KMS-11 (cell line): ENCODE measurements at regions not wholly inside any gene's neighbourhood (a gene's known extent, or its start where the extent isn't known, plus 50 kb on each side); places are given as distances from the start of the nearest gene placed in this dataset.

Experiments used
- H2AFZ ChIP-seq: fragments of 200-600 bp; sonication (generic); 2 replicates; pipeline ENCODE4 v1.6.1; 2016; ENCODE audit warnings: antibody characterized with exemption, mixed run types, low read depth
- H3K27ac ChIP-seq: fragments of 200-600 bp; sonication (generic); 2 replicates; pipeline ENCODE4 v1.6.1; 2016; ENCODE audit warnings: mild to moderate bottlenecking, mixed run types
- H3K27me3 ChIP-seq: fragments of 200-600 bp; sonication (generic); 2 replicates; pipeline ENCODE4 v1.6.1; 2017; ENCODE audit warnings: mild to moderate bottlenecking, low read depth, mixed run types, moderate library complexity; ENCODE audit not compliant: insufficient read depth
- H3K36me3 ChIP-seq: fragments of 200-600 bp; sonication (generic); 2 replicates; pipeline ENCODE4 v1.6.1; 2017; ENCODE audit warnings: mild to moderate bottlenecking, mixed run types; ENCODE audit not compliant: insufficient read depth
- H3K4me1 ChIP-seq: fragments of 200-600 bp; sonication (generic); 2 replicates; pipeline ENCODE4 v1.6.1; 2016; ENCODE audit warnings: mild to moderate bottlenecking, low read depth, mixed run types; ENCODE audit not compliant: poor library complexity, severe bottlenecking
- H3K4me2 ChIP-seq: fragments of 200-600 bp; sonication (generic); 2 replicates; pipeline ENCODE4 v1.7.0; 2016; ENCODE audit warnings: mild to moderate bottlenecking, mixed run types
- H3K4me3 ChIP-seq: fragments of 200-600 bp; sonication (generic); IDR thresholded peaks from 2 replicates; pipeline ENCODE4 v1.6.1; 2017; ENCODE audit warnings: low read depth, low read length, mixed read lengths; ENCODE audit not compliant: insufficient read depth
- H3K79me2 ChIP-seq: fragments of 200-600 bp; sonication (generic); 2 replicates; pipeline ENCODE4 v1.6.1; 2016; ENCODE audit warnings: low read depth, mixed run types; ENCODE audit not compliant: insufficient read depth
- H3K9ac ChIP-seq: fragments of 200-600 bp; sonication (generic); 2 replicates; pipeline ENCODE4 v1.6.1; 2016; ENCODE audit warnings: mild to moderate bottlenecking, mixed run types
- H4K20me1 ChIP-seq: fragments of 200-600 bp; sonication (generic); 2 replicates; pipeline ENCODE4 v1.6.1; 2016; ENCODE audit warnings: mild to moderate bottlenecking, mixed run types; ENCODE audit not compliant: insufficient read depth
- TF ChIP-seq, protein P1 (sequence below): fragments of 200-600 bp; sonication (generic); conservative IDR thresholded peaks from 2 replicates; pipeline ENCODE4 v1.6.1; 2017; ENCODE audit warnings: low read depth, mild to moderate bottlenecking, antibody characterized with exemption, low read length, moderate library complexity, mixed read lengths

DNA sequence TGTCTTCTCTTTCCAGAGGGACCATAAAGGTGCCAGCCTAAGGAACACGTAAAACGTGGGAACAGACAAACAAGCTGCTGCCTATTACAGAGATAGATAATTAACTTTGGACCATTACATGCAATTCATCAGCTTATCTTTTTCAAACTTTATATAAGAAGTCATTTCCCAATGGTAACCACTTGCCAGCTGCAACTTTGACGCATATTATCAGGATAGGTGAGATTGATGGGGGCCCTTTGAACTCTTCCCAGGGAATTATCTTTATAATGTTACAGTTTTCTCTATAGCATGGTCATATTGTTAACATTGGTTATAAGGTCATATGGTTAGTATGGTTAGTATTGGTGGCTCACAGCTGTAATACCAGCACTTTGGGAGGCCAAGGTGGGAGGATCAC, 94.1 kb upstream of the BMP2K start:
- H2AFZ ChIP-seq, result no peak overlapping the region
- H3K79me2 ChIP-seq, result no peaks in the 10 kb centered on the region
- TF ChIP-seq, protein P1, sequence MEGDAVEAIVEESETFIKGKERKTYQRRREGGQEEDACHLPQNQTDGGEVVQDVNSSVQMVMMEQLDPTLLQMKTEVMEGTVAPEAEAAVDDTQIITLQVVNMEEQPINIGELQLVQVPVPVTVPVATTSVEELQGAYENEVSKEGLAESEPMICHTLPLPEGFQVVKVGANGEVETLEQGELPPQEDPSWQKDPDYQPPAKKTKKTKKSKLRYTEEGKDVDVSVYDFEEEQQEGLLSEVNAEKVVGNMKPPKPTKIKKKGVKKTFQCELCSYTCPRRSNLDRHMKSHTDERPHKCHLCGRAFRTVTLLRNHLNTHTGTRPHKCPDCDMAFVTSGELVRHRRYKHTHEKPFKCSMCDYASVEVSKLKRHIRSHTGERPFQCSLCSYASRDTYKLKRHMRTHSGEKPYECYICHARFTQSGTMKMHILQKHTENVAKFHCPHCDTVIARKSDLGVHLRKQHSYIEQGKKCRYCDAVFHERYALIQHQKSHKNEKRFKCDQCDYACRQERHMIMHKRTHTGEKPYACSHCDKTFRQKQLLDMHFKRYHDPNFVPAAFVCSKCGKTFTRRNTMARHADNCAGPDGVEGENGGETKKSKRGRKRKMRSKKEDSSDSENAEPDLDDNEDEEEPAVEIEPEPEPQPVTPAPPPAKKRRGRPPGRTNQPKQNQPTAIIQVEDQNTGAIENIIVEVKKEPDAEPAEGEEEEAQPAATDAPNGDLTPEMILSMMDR, result no peak
- no peak overlapping the region for H3K27ac ChIP-seq
- no peak overlapping the region for H3K9ac ChIP-seq
- no peaks in the 10 kb centered on the region for H3K36me3 ChIP-seq
- H3K4me3 ChIP-seq, result no peak overlapping the region
- no peak overlapping the region for H3K4me2 ChIP-seq
- H3K4me1 ChIP-seq, result peaks cover 11% of the 10 kb centered on the region
- H4K20me1 ChIP-seq, result no peaks in the 10 kb centered on the region
- no peaks in the 10 kb centered on the region for H3K27me3 ChIP-seq

DNA sequence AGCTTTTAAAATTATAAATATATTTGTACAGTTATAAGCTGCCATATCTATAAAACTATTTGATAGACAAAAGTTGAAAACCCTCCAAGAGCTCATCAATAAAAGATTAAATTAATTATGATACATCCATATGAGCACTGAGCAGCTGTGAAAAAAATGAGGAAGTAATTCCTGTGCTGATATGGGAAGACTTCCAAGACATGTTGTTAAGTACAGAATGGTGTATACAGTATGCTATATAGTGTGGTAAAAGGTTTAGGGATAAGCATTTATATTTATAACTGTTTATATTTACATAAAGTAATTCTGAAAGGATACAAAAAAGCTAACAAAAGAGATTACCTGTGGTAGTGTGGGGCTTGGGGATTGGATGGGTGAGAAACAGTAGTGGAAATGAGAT, 92.8 kb upstream of the BMP2K start:
- Histone ChIP-seq H3K9ac (no peak overlapping the region), H3K27me3 (no peaks in the 10 kb centered on the region), H3K4me3 (no peak overlapping the region), H3K27ac (no peak overlapping the region), H3K79me2 (no peaks in the 10 kb centered on the region), H3K36me3 (no peaks in the 10 kb centered on the region), H3K4me1 (peaks cover 15% of the 10 kb centered on the region), H3K4me2 (no peak overlapping the region), H4K20me1 (no peaks in the 10 kb centered on the region), H2AFZ (no peak overlapping the region)
- TF ChIP-seq, protein P1, result no peak

DNA sequence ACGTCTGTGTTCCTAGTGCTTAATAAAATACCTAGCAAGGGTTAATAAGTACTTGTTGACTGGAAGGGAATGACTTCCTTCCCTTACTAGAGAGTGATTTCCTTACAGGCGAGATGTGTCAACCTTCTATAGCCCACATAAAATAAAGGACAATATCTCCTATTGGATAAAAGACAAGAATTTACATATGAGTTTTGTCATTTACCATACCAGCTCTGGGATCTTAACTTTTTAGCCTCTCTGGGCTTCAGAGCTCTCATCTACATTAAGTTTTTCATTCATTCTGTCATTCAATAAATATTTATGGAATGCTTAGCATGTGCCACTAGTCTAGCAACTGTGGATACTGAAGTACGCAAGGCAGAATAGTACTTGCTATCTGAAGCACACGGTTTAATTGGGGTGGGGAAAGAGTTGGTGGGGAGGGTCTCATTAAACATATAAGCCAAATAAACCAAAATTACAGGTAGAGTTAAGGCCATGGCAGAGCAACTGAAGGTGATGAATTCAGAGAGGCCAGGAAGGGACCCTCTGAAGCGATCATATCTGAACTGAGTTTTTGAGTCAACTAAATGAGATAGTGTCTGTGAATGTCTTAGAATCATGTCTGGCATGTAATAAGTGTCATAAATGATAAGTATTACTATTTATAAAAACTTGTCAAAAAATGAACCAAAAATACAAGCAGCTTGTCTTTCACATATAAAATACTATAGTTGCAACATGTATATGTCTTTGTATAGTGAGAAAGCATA, 91.6 kb upstream of the BMP2K start:
- Histone ChIP-seq H4K20me1 (no peaks in the 10 kb centered on the region), H2AFZ (no peak overlapping the region), H3K4me1 (peaks cover 15% of the 10 kb centered on the region), H3K4me2 (no peak overlapping the region), H3K27ac (no peak overlapping the region), H3K79me2 (no peaks in the 10 kb centered on the region), H3K27me3 (no peaks in the 10 kb centered on the region), H3K9ac (no peak overlapping the region), H3K4me3 (no peak overlapping the region), H3K36me3 (no peaks in the 10 kb centered on the region)
- TF ChIP-seq, protein P1, result no peak

DNA sequence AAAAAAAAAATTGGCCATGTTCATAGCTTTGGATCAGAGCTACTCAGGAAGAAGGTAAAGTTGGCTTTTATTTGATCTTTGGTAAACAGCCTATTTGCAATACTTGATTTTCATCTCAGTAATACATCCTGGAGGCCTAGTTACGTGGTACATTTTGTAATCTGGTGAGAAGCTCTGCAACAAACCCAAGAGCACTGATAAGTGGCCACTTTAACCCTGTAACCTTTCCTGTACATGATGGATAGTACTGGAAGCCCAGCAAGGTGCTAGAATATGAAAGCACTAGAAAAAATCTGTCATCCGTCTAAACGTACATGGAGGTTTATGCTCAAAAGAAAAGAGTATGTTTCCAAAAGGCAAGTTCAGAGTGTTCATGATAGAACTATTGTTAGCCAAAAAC, 88.3 kb upstream of the BMP2K start:
- Histone ChIP-seq H3K36me3 (no peaks in the 10 kb centered on the region), H3K4me1 (peaks cover 15% of the 10 kb centered on the region), H3K79me2 (no peaks in the 10 kb centered on the region), H3K27me3 (no peaks in the 10 kb centered on the region), H3K9ac (no peak overlapping the region), H3K4me3 (no peak overlapping the region), H3K27ac (no peak overlapping the region), H4K20me1 (no peaks in the 10 kb centered on the region), H3K4me2 (no peak overlapping the region), H2AFZ (no peak overlapping the region)
- TF ChIP-seq, protein P1, result no peak
